Myocyte (in vitro differentiated cells): ENCODE measurements at regions not wholly inside any gene's neighbourhood (a gene's known extent, or its start where the extent isn't known, plus 50 kb on each side); places are given as distances from the start of the nearest gene placed in this dataset.
"Not testable (repeated sequence)": the region's sequence is repeated elsewhere in the genome, so short reads cannot be mapped to it uniquely, and the experiment has no call there.

Source experiments
- DNase-seq: peaks from one replicate; pipeline ENCODE4 v3.0.0-alpha.2; 2012; ENCODE audit warnings: low read depth

- peak; percentile 31 for DNase-seq
Observed at GRCh38 chr10:28137907-28138880, 139.3 kb upstream of the ODAD2 start.

DNA sequence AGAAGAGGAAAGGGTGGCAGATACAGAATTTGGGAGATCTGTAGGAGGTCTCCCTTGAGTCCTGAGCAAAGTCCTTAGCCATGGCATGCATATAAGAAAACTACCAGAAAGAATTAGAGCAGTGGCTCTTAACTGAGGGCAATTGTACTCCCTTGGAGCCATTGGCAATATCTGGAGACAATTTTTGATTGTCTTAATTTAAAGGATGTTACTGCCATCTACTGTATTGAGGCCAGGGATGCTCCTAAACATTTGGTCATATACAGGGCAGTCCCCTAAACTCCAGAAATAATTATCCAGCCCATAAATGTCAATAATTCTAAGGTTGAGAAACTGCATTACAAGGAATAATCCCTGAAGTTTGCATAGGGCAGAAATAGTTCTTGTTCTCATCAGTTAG is 136.4 kb upstream of the ODAD2 start:
- no peak for DNase-seq

DNA sequence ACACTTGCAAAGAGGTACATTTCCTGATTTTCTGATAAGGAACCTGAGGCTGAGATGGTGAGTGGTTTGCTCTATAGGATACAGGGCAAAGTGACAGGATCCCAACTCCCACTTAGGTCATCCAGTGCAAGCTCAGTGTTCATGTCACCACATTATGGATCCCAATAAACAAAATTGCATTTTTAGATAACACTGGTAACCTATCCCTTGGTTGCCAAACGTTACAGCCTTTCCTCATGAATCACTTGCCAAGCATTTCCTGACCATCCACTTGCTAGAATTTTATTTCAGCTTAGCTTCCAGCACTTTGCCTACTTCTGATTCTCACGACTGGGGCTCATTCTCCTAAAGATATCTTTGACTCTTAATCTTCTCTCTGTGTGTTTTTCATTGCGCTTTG is 131.4 kb upstream of the ODAD2 start:
- DNase-seq: peak; percentile 68

- DNase-seq: no peak
Observed at GRCh38 chr10:28127881-28128280, 129.0 kb upstream of the ODAD2 start.

DNA sequence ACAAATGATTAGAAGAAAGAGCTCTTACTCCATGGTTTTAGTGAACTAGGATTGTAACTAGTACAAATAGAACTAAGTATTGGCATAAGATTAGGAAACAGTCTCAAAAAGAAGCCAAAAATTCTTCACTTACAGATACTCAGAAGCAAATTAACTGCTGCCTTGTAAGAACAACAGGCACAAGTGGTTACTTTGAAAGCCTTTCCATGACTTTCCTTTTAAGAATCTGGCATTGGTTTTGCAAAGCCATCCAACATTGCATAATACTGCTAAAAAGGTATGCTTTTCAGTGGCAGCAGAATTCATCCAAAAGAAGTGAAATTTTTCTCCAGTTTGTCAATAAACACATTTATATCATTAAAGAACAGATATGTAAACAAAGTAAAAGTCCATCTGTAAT is 126.8 kb upstream of the ODAD2 start:
- DNase-seq: peak; percentile 46

- no peak for DNase-seq
Observed at GRCh38 chr10:28120795-28121194, 121.9 kb upstream of the ODAD2 start.

GRCh38 chr10:28120043-28120749 is 121.3 kb upstream of the ODAD2 start:
- peak; percentile 16 for DNase-seq

GRCh38 chr10:28118985-28119628 is 120.2 kb upstream of the ODAD2 start:
- peak; percentile 14 for DNase-seq

DNA sequence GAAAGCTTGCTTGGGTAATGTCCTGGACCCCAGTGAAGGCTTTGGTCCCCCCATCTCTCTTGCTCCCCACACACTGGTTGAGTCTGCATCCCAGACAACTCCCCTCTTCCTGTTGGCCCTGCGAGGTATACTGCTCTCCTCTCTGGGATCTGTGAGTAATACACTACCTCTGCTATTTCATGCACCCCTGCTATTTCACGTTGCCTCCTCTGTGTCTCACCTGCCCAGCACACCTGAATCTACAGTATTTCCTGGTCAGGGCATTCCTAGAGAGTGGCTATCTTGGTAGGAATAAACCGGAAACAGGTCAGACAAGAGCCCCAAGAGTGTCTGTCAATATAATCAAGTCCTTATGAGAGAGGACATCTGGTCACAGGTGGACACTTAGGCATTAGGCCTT is 114.3 kb upstream of the ODAD2 start:
- no peak for DNase-seq

- DNase-seq: no peak
Observed at GRCh38 chr10:28111712-28112111, 112.8 kb upstream of the ODAD2 start.

GRCh38 chr10:28105561-28105960 is 106.7 kb upstream of the ODAD2 start:
- no peak for DNase-seq

- DNase-seq: no peak
Observed at GRCh38 chr10:28097633-28098032, 98.8 kb upstream of the ODAD2 start.

DNA sequence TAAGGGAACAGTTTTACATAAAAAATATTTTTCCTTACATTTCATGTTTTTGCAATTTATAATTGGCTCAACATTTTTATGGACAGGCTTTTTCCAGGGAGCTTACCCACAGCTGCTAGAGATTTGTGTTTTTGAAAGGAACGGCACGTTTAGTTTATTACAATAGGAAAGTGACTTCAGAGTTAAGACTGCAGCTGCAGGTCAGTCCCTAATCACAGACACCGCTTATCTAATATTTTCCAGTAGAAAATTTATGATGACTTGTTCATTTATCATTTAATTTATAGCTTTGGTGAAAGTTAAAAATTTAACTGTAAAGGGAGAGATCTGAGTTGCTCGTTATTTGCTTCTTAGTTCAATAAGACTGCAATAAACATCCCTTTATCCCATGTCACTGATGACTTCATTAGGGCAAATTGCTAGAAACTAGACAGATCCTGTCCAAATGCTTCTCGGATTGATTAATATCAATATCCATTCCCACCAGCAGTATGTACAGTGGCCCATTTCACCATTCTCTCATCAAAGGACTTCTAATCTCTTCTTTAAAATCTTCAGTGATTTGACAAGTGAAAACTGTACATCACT is 97.0 kb upstream of the ODAD2 start:
- no peak for DNase-seq

DNA sequence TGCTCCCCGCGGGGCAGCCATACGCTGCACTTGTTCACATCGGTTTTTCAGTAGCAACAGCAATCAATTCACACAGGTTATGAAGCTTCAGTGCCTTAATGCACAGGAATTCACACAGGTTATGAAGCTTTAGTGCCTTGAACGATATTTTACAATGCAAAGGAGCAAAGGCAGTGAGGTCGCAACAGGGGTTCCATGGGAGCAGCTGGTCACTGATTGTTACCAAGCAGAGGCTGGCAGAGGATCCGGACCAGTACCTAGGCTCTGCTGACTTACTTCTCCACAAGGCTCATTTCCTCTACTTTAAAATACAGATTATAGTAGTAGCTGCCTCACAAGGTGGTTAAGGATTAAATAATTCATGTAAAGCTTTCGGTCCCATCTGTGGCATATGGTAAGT is 95.2 kb upstream of the ODAD2 start:
- no peak for DNase-seq

DNA sequence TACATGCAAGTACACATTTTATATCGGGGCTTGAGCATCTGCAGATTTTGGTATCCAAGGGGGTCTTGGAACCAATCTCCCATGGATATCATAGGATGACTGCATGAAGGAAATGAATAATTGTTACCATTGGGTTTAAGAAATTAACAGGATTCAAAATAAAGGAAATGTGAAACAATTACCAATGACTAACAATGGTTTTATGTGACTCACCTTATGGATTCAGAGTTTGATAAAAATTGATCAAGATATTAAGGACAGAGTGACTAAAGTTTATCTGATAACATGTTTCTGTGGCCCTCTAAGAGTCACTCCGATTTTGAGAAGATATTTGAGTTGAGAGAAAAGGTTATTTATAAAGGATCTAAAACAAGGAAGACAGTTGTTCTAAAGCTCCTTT is 93.0 kb upstream of the ODAD2 start:
- no peak for DNase-seq

DNA sequence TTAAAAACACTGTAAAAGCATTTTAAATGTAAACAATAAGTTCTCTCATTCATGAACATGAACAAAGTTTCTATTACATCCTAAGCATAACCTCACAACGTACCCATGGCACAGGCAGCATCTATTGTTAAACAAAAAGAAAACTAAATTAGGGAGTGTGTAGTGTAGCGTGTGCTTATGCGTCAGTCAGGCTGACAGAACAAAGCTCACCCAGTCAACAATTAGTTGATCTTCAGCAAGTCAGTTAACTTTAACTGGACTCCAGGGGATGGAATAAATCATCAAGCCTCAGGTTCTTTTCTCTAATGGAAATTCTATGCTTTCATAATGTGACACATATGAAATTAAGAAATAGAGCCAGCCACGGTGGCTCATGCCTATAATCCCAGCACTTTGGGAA is 91.6 kb upstream of the ODAD2 start:
- DNase-seq: no peak

- DNase-seq: peak; percentile 5
Observed at GRCh38 chr10:28089467-28089866, 90.6 kb upstream of the ODAD2 start.

DNA sequence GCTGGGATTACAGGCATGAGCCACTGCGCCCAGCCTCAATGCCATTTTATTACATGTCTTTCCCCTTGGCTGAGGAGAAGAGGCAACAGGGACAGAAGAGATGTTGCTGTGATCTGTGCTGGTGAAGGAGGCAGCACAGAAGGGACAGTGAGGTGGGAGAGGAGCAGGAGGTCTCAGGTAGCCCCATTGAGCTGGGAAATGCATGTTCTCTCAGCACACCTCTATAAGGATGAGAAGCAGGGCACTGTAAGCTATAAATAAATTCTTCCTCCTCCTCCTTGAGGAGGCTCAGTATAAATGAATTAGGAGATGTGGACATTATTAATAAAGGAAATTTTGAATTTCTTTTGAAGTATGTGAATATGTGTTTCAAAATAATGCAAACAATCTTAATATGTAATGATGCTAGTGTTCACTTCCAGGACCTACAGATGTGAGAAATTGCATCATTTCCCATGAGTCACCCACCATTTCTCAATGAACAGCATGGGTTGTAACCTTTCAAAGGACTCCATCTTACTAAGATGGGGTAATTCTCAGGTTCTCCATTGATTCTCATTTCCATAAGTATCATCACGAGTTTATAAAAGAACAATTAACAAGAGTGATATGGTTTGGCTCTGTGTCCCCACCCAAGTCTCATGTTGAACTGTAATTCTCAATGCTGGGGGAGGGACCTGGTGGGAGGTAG is 88.9 kb upstream of the ODAD2 start:
- no peak for DNase-seq

DNA sequence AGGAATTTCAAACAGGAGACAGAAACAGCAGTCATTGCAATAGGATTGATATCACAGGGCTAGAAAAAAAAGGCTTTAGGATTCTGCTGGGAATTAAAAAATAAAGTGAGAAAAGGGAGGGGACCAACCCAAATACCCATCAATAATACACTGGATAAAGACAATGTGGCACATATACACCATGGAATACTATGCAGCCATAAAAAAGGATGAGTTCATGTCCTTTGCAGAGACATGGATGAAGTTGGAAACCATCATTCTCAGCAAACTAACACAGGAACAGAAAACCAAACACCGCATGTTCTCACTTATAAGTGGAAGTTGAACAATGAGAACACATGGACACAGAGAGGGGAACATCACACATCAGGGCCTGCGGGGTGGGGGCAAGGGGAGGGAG is 86.9 kb upstream of the ODAD2 start:
- DNase-seq: not testable (repeated sequence)

DNA sequence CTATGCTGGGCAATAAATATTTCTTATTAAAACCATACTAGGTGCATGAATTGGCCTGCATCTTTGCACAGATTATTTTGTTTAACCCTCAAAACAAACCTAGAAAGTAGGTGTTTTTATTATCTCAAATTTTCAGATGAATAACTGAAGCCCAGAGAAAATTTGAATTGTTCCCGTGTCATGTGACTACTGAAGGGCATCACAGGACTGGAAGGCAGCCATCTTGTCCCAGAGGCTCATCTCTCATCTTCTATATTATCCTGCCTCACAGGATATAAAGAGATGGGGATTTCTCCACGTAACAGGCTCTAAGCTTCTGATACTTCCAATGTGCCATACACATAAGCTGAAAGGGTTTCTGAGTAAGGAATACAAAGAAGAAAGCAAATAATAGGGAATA is 84.0 kb upstream of the ODAD2 start:
- DNase-seq: no peak

DNA sequence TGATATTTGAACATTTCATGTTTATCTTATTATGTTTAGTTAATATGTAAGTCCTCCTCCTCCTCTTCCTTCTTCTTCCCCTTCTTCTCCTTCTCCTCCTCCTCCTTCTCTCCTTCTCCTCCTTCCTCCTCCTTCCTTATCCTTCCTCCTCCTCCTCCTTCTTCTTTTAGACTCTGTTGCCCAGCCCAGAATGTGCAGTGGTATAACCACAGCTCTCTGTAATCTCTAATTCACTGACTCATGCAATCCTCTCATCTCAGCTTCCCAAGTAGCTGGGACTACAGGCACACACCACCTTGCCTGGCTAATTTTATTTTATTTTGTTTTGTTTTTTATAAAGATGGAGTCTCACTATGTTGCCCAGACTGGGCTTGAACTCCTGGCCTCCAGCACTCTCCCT is 83.4 kb upstream of the ODAD2 start:
- DNase-seq: no peak
